Stimulated activated CD8-positive, alpha-beta memory T cell treated with anti-CD3 and anti-CD28 coated beads, Interleukin-15, amount 100 ng/mL, for 24 hours (primary cell): ENCODE measurements at regions not wholly inside any gene's neighbourhood (a gene's known extent, or its start where the extent isn't known, plus 50 kb on each side); places are given as distances from the start of the nearest gene placed in this dataset.

Experiments used
- DNase-seq: peaks from one replicate; pipeline ENCODE4 v3.0.0-alpha.2; 2020; ENCODE audit warnings: low read depth

GRCh38 chr9:84129529-84129928, 148.9 kb downstream of the RMI1 start:
- DNase-seq, result no peak

GRCh38 chr9:84136119-84136868, 155.7 kb downstream of the RMI1 start:
- DNase-seq, result no peak

- no peak for DNase-seq
These were observed 157.4 kb downstream of the RMI1 start for GRCh38 chr9:84137968-84138367.

GRCh38 chr9:84138541-84138940, 157.9 kb downstream of the RMI1 start:
- no peak for DNase-seq

GRCh38 chr9:84139296-84140070, 158.9 kb downstream of the RMI1 start:
- DNase-seq, result no peak

GRCh38 chr9:84140535-84141101, 160.0 kb downstream of the RMI1 start:
- peak; percentile 0 for DNase-seq

- DNase-seq, result no peak
These were observed 161.3 kb downstream of the RMI1 start for GRCh38 chr9:84141741-84142370.

- no peak for DNase-seq
These were observed 164.4 kb downstream of the RMI1 start for GRCh38 chr9:84145031-84145430.

- DNase-seq, result no peak
These were observed 165.2 kb downstream of the RMI1 start for GRCh38 chr9:84145780-84146179.

GRCh38 chr9:84146893-84147710, 166.5 kb downstream of the RMI1 start:
- DNase-seq, result no peak

- no peak for DNase-seq
These were observed 170.6 kb downstream of the RMI1 start for GRCh38 chr9:84151236-84151635.

GRCh38 chr9:84151640-84152039, 171.0 kb downstream of the RMI1 start:
- DNase-seq, result no peak

GRCh38 chr9:84152204-84152603, 171.6 kb downstream of the RMI1 start:
- no peak for DNase-seq

GRCh38 chr9:84153885-84154284, 173.3 kb downstream of the RMI1 start:
- no peak for DNase-seq

GRCh38 chr9:84154320-84154719, 173.7 kb downstream of the RMI1 start:
- DNase-seq, result no peak

GRCh38 chr9:84163052-84163650, 177.4 kb downstream of the SLC28A3 start:
- DNase-seq, result no peak

GRCh38 chr9:84166891-84167290, 173.7 kb downstream of the SLC28A3 start:
- no peak for DNase-seq

- no peak for DNase-seq
These were observed 171.3 kb downstream of the SLC28A3 start for GRCh38 chr9:84169240-84169639.

- no peak for DNase-seq
These were observed 169.9 kb downstream of the SLC28A3 start for GRCh38 chr9:84170521-84171141.

GRCh38 chr9:84173961-84174360, 166.6 kb downstream of the SLC28A3 start:
- DNase-seq, result no peak

- no peak for DNase-seq
These were observed 166.1 kb downstream of the SLC28A3 start for GRCh38 chr9:84174486-84174885.
